ENCODE measurements at regions not wholly inside any gene's neighbourhood (a gene's known extent, or its start where the extent isn't known, plus 50 kb on each side); places are given as distances from the start of the nearest gene placed in this dataset.

DNA sequence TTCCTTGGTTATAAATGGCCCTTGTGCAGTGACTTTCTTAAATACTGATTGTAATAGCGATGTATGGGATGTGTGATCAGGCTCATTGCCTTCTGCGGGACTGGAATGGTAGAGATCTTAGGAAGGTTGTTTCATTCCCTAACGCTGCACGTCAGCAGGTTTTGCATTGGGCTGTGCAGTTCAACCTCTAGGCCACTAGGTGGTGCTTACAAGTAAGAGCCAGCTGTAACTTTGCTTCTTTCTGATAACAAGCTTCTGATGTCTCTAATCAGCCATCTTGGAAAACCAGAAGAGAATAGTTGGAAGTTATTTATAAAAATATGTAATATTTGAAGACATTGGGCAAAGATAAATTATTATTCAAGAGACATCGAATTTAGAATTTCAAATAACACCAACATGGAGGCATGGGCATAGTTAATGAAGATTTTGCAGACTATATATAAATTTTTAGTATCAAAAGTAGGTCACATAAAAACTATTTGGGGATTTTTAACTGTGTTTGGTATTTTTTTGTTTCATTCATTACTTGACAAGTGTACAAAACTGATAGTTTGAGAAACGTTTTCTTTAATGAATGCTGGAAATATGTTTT lies 339.7 kb upstream of the PCDH7 start:
- Histone ChIP-seq H3K9me2 (ENCODE audit: insufficient read depth, low read length) (no peaks in the 10 kb centered on the region), H3K9ac (ENCODE audit: low read length) (no peak overlapping the region), H3K9me3 (ENCODE audit: low read length) (no peaks in the 10 kb centered on the region), H3K36me3 (ENCODE audit: insufficient read depth, low read length) (no peaks in the 10 kb centered on the region), H3K27me3 (ENCODE audit: insufficient read depth, low read depth, low read length) (no peaks in the 10 kb centered on the region), H3K4me3 (ENCODE audit: low read length) (no peak overlapping the region), H4K20me1 (ENCODE audit: insufficient read depth) (no peaks in the 10 kb centered on the region), H3K79me2 (replicated peaks; ENCODE audit: insufficient read depth, low read length) (no peaks in the 10 kb centered on the region), H2AFZ (ENCODE audit: low read depth, low read length) (no peak overlapping the region), H3F3A (ENCODE audit: insufficient read depth, low read length, poor library complexity, severe bottlenecking) (no peaks in the 10 kb centered on the region), H3K27ac (ENCODE audit: low read length) (no peak overlapping the region), H3K4me2 (ENCODE audit: low read length) (no peak overlapping the region)
- TF ChIP-seq POLR2AphosphoS5 (IDR thresholded peaks at IDR 0.05): no peak
- TF ChIP-seq RAD21 (conservative IDR thresholded peaks at IDR 0.05): peak; percentile 55
- TF ChIP-seq SMC3 (conservative IDR thresholded peaks at IDR 0.05; ENCODE audit: poor library complexity): peak; percentile 50
- TF ChIP-seq EP300 (conservative IDR thresholded peaks at IDR 0.05; ENCODE audit: poor library complexity, severe bottlenecking): no peak
- TF ChIP-seq TAF1 (IDR thresholded peaks at IDR 0.05; ENCODE audit: low read depth): no peak
- TF ChIP-seq, protein P1, sequence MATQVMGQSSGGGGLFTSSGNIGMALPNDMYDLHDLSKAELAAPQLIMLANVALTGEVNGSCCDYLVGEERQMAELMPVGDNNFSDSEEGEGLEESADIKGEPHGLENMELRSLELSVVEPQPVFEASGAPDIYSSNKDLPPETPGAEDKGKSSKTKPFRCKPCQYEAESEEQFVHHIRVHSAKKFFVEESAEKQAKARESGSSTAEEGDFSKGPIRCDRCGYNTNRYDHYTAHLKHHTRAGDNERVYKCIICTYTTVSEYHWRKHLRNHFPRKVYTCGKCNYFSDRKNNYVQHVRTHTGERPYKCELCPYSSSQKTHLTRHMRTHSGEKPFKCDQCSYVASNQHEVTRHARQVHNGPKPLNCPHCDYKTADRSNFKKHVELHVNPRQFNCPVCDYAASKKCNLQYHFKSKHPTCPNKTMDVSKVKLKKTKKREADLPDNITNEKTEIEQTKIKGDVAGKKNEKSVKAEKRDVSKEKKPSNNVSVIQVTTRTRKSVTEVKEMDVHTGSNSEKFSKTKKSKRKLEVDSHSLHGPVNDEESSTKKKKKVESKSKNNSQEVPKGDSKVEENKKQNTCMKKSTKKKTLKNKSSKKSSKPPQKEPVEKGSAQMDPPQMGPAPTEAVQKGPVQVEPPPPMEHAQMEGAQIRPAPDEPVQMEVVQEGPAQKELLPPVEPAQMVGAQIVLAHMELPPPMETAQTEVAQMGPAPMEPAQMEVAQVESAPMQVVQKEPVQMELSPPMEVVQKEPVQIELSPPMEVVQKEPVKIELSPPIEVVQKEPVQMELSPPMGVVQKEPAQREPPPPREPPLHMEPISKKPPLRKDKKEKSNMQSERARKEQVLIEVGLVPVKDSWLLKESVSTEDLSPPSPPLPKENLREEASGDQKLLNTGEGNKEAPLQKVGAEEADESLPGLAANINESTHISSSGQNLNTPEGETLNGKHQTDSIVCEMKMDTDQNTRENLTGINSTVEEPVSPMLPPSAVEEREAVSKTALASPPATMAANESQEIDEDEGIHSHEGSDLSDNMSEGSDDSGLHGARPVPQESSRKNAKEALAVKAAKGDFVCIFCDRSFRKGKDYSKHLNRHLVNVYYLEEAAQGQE (IDR thresholded peaks at IDR 0.05; ENCODE audit: borderline replicate concordance): no peak
- peak; percentile 58 for TF ChIP-seq CTCF (IDR thresholded peaks at IDR 0.05; ENCODE audit: poor library complexity, severe bottlenecking)

- Histone ChIP-seq H3K27me3 (ENCODE audit: insufficient read depth, low read depth, low read length) (no peaks in the 10 kb centered on the region), H3F3A (ENCODE audit: insufficient read depth, low read length, poor library complexity, severe bottlenecking) (no peaks in the 10 kb centered on the region), H3K79me2 (replicated peaks; ENCODE audit: insufficient read depth, low read length) (no peaks in the 10 kb centered on the region), H2AFZ (ENCODE audit: low read depth, low read length) (no peak overlapping the region), H3K4me2 (ENCODE audit: low read length) (no peak overlapping the region), H3K36me3 (ENCODE audit: insufficient read depth, low read length) (no peaks in the 10 kb centered on the region), H4K20me1 (ENCODE audit: insufficient read depth) (no peaks in the 10 kb centered on the region), H3K9ac (ENCODE audit: low read length) (no peak overlapping the region), H3K9me3 (ENCODE audit: low read length) (no peaks in the 10 kb centered on the region), H3K9me2 (ENCODE audit: insufficient read depth, low read length) (no peaks in the 10 kb centered on the region), H3K4me3 (ENCODE audit: low read length) (no peak overlapping the region), H3K27ac (ENCODE audit: low read length) (no peak overlapping the region)
- TF ChIP-seq CTCF (IDR thresholded peaks at IDR 0.05; ENCODE audit: poor library complexity, severe bottlenecking) (no peak), SMC3 (conservative IDR thresholded peaks at IDR 0.05; ENCODE audit: poor library complexity) (no peak), MXI1 (conservative IDR thresholded peaks at IDR 0.05; ENCODE audit: poor library complexity, severe bottlenecking) (no peak), TAF1 (IDR thresholded peaks at IDR 0.05; ENCODE audit: low read depth) (no peak), RAD21 (conservative IDR thresholded peaks at IDR 0.05) (no peak), EZH2 (IDR thresholded peaks at IDR 0.05; ENCODE audit: borderline replicate concordance, insufficient read depth, low read length, poor library complexity, severe bottlenecking) (no peak), POLR2AphosphoS5 (IDR thresholded peaks at IDR 0.05) (no peak), EP300 (conservative IDR thresholded peaks at IDR 0.05; ENCODE audit: poor library complexity, severe bottlenecking) (no peak)
- TF ChIP-seq, protein P1 (IDR thresholded peaks at IDR 0.05; ENCODE audit: borderline replicate concordance): no peak
Measured at GRCh38 chr4:30385650-30386049, 334.5 kb upstream of the PCDH7 start.

Data from neural cell (in vitro differentiated cells).